K562 (cell line): ENCODE measurements at regions not wholly inside any gene's neighbourhood (a gene's known extent, or its start where the extent isn't known, plus 50 kb on each side); places are given as distances from the start of the nearest gene placed in this dataset.
A peak's percentile ranks its signal among the peaks of the same experiment; 100 is the strongest.

Experiments
- HCFC1 ChIP-seq: IDR thresholded peaks from 2 replicates; pipeline ENCODE4 v1.6.1; 2012; ENCODE audit warnings: low read depth, low read length, improper control_type of control experiment
- HDAC3 ChIP-seq: fragments of 450-650 bp; IDR thresholded peaks from 2 replicates; pipeline ENCODE4 v1.6.1; 2018; ENCODE audit warnings: borderline replicate concordance, mild to moderate bottlenecking, moderate library complexity; ENCODE audit not compliant: partially characterized antibody
- MAFG ChIP-seq: fragments of 450-650 bp; conservative IDR thresholded peaks from 2 replicates; pipeline ENCODE4 v1.6.1; 2016; ENCODE audit warnings: missing genetic modification characterization, missing compliant biosample characterization
- MAFK ChIP-seq: IDR thresholded peaks from 2 replicates; pipeline ENCODE4 v1.6.1; 2011; ENCODE audit warnings: low read length, improper control_type of control experiment
- NELFE ChIP-seq: IDR thresholded peaks from 2 replicates; pipeline ENCODE4 v1.6.1; 2011; ENCODE audit warnings: mild to moderate bottlenecking; ENCODE audit not compliant: insufficient read depth, insufficient read length
- NONO ChIP-seq, 2 experiments: fragments of 200-400 bp in 1 of 2; fragments of 450-650 bp in 1 of 2; formaldehyde crosslinking in 1 of 2; IDR thresholded peaks; 2 replicates each; pipeline ENCODE4 v1.6.1; 2017; ENCODE audit warnings: low read depth in 2 of 2, mild to moderate bottlenecking in 2 of 2, moderate library complexity in 2 of 2, low read length in 1 of 2
- NR4A1 ChIP-seq, 2 experiments: fragments of 250-450 bp in 1 of 2; fragments of 450-650 bp in 1 of 2; sonication (Bioruptor Pico) in 1 of 2; IDR thresholded peaks; 2 replicates each; pipeline versions ENCODE4 v1.4.0 to v1.6.1; 2016 to 2020; ENCODE audit warnings: mild to moderate bottlenecking in 2 of 2, missing compliant biosample characterization in 1 of 2, missing genetic modification characterization in 1 of 2, moderate library complexity in 1 of 2
- RBM39 ChIP-seq: fragments of 200-400 bp; formaldehyde crosslinking; optimal IDR thresholded peaks from 2 replicates; pipeline ENCODE3; 2018; ENCODE audit warnings: low read depth, low read length
- SMAD2 ChIP-seq: fragments of 150-350 bp; IDR thresholded peaks from 2 replicates; pipeline ENCODE4 v1.6.1; 2014; ENCODE audit warnings: low read depth, mild to moderate bottlenecking, low read length
- STAT5B ChIP-seq: fragments of 250-450 bp; sonication (Bioruptor Pico); IDR thresholded peaks from 2 replicates; pipeline ENCODE4 v1.8.0; 2021; ENCODE audit warnings: mild to moderate bottlenecking, inconsistent platforms
- TFAM ChIP-seq: fragments of 250-450 bp; sonication (Bioruptor Pico); conservative IDR thresholded peaks from 2 replicates; pipeline ENCODE4 v1.5.0; 2021; ENCODE audit warnings: mild to moderate bottlenecking, moderate library complexity
- TSC22D4 ChIP-seq: fragments of 450-650 bp; IDR thresholded peaks from 2 replicates; pipeline ENCODE4 v1.6.1; 2016; ENCODE audit warnings: missing genetic modification characterization, missing biosample characterization, control low read depth
- ZNF121 ChIP-seq: sonication (generic); formaldehyde crosslinking; conservative IDR thresholded peaks from 2 replicates; pipeline ENCODE4 v1.8.0; 2022; ENCODE audit warnings: missing genetic modification reagents
- ZNF134 ChIP-seq: fragments of 250-450 bp; sonication (Bioruptor Pico); conservative IDR thresholded peaks from 2 replicates; pipeline ENCODE4 v1.4.0; 2020
- ZNF316 ChIP-seq: fragments of 450-650 bp; IDR thresholded peaks from 2 replicates; pipeline ENCODE4 v1.6.1; 2016
- ZNF785 ChIP-seq: fragments of 250-450 bp; sonication (Bioruptor Pico); IDR thresholded peaks from 2 replicates; pipeline ENCODE4 v1.4.0; 2020; ENCODE audit warnings: mild to moderate bottlenecking
- TF ChIP-seq, protein P1 (sequence below): conservative IDR thresholded peaks from 2 replicates; pipeline ENCODE4 v1.6.1; 2011; ENCODE audit warnings: low read depth, mild to moderate bottlenecking, low read length; ENCODE audit not compliant: control insufficient read depth
- TF ChIP-seq, protein P2 (sequence below), 2 experiments: fragments of 450-650 bp in 1 of 2; sonication (generic) in 1 of 2; formaldehyde crosslinking in 1 of 2; IDR thresholded peaks in 1 of 2; conservative IDR thresholded peaks in 1 of 2; 2 replicates each; pipeline versions ENCODE4 v1.6.1 to v1.8.1; 2016 to 2023; ENCODE audit warnings: mild to moderate bottlenecking in 2 of 2, moderate library complexity in 2 of 2, inconsistent platforms in 1 of 2, missing genetic modification reagents in 1 of 2
- TF ChIP-seq, protein P3 (sequence below): fragments of 450-650 bp; formaldehyde crosslinking; IDR thresholded peaks from 2 replicates; pipeline ENCODE4 v1.4.0; 2020; ENCODE audit warnings: mild to moderate bottlenecking, mixed read lengths
- TF ChIP-seq, protein P4 (sequence below): sonication (generic); formaldehyde crosslinking; IDR thresholded peaks from 2 replicates; pipeline ENCODE4 v1.8.0; 2022; ENCODE audit warnings: missing genetic modification reagents, mild to moderate bottlenecking, borderline replicate concordance
- TF ChIP-seq, protein P5 (sequence below), 2 experiments: IDR thresholded peaks; 2 replicates each; pipeline ENCODE4 v1.6.1; 2011; ENCODE audit warnings: borderline replicate concordance in 1 of 2, control low read depth in 1 of 2, low read depth in 1 of 2, low read length in 1 of 2, mild to moderate bottlenecking in 1 of 2, mixed read lengths in 1 of 2, moderate library complexity in 1 of 2; ENCODE audit not compliant: insufficient read depth in 1 of 2, insufficient read length in 1 of 2, poor library complexity in 1 of 2, severe bottlenecking in 1 of 2; ENCODE audit errors: extremely low read depth in 1 of 2

DNA sequence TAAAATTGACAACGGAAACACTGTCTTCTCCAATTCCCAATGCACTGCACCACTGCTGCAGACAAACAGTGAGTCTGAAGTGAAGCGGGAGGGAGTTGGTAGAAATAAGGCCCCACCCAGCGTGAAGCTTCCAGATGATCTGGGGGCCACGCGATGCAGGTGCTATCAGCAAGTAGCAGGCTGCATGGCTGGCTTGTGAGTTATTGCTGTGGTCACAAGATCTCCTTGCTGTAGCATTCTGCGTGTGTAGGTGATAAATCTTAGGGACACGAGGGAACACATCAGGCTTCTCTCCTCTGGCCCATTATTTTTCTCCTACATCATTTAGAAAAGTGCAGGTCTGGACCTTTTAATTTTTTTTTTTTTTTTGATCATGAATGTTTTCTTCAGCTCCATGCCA, 407.6 kb downstream of the TMEM114 start (continued):
- TF ChIP-seq, protein P1, sequence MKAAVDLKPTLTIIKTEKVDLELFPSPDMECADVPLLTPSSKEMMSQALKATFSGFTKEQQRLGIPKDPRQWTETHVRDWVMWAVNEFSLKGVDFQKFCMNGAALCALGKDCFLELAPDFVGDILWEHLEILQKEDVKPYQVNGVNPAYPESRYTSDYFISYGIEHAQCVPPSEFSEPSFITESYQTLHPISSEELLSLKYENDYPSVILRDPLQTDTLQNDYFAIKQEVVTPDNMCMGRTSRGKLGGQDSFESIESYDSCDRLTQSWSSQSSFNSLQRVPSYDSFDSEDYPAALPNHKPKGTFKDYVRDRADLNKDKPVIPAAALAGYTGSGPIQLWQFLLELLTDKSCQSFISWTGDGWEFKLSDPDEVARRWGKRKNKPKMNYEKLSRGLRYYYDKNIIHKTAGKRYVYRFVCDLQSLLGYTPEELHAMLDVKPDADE: peak; percentile 83
- TF ChIP-seq SMAD2: no peak
- TF ChIP-seq, protein P2, sequence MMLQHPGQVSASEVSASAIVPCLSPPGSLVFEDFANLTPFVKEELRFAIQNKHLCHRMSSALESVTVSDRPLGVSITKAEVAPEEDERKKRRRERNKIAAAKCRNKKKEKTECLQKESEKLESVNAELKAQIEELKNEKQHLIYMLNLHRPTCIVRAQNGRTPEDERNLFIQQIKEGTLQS (IDR thresholded peaks at IDR 0.05): peak; percentile 49
- TF ChIP-seq, protein P2 (CRISPR knock-in tag; conservative IDR thresholded peaks at IDR 0.05): no peak
- TF ChIP-seq NELFE: no peak
- TF ChIP-seq RBM39: no peak
- peak; percentile 33; the same call in 1 of the 2 replicates for TF ChIP-seq MAFK
- TF ChIP-seq ZNF785 (CRISPR knock-in tag): no peak
- TF ChIP-seq NR4A1 (CRISPR knock-in tag; IDR thresholded peaks at IDR 0.05): no peak
- TF ChIP-seq NR4A1 (tag; IDR thresholded peaks at IDR 0.05): peak; percentile 85; the same call in 1 of the 2 replicates
- TF ChIP-seq STAT5B (CRISPR knock-in tag): no peak
- peak in 1 of 2 experiments; percentile 83; a peak in 2 of 4 replicates for TF ChIP-seq NONO (IDR thresholded peaks at IDR 0.05; ENCODE audit: low read depth in 2 of 2, low read length in 1 of 2)
- TF ChIP-seq ZNF134 (CRISPR knock-in tag): no peak
- TF ChIP-seq TFAM: no peak
- no peak for TF ChIP-seq TSC22D4 (tag)
- 0 out of 2 replicates have a peak, but pooled peaks have one; percentile 23 for TF ChIP-seq ZNF316
- no peak for TF ChIP-seq HCFC1
- TF ChIP-seq, protein P3, sequence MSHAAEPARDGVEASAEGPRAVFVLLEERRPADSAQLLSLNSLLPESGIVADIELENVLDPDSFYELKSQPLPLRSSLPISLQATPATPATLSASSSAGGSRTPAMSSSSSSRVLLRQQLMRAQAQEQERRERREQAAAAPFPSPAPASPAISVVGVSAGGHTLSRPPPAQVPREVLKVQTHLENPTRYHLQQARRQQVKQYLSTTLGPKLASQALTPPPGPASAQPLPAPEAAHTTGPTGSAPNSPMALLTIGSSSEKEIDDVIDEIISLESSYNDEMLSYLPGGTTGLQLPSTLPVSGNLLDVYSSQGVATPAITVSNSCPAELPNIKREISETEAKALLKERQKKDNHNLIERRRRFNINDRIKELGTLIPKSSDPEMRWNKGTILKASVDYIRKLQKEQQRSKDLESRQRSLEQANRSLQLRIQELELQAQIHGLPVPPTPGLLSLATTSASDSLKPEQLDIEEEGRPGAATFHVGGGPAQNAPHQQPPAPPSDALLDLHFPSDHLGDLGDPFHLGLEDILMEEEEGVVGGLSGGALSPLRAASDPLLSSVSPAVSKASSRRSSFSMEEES (CRISPR knock-in tag): peak; percentile 68
- TF ChIP-seq ZNF121 (CRISPR knock-in tag): no peak
- TF ChIP-seq, protein P4, sequence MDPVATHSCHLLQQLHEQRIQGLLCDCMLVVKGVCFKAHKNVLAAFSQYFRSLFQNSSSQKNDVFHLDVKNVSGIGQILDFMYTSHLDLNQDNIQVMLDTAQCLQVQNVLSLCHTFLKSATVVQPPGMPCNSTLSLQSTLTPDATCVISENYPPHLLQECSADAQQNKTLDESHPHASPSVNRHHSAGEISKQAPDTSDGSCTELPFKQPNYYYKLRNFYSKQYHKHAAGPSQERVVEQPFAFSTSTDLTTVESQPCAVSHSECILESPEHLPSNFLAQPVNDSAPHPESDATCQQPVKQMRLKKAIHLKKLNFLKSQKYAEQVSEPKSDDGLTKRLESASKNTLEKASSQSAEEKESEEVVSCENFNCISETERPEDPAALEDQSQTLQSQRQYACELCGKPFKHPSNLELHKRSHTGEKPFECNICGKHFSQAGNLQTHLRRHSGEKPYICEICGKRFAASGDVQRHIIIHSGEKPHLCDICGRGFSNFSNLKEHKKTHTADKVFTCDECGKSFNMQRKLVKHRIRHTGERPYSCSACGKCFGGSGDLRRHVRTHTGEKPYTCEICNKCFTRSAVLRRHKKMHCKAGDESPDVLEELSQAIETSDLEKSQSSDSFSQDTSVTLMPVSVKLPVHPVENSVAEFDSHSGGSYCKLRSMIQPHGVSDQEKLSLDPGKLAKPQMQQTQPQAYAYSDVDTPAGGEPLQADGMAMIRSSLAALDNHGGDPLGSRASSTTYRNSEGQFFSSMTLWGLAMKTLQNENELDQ (CRISPR knock-in tag): no peak
- TF ChIP-seq MAFG (tag): 0 out of 2 replicates have a peak, but pooled peaks have one; percentile 32
- TF ChIP-seq HDAC3: peak; percentile 91
- TF ChIP-seq, protein P5, sequence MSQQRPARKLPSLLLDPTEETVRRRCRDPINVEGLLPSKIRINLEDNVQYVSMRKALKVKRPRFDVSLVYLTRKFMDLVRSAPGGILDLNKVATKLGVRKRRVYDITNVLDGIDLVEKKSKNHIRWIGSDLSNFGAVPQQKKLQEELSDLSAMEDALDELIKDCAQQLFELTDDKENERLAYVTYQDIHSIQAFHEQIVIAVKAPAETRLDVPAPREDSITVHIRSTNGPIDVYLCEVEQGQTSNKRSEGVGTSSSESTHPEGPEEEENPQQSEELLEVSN (IDR thresholded peaks at IDR 0.05; ENCODE audit: borderline replicate concordance in 1 of 2, extremely low read depth in 1 of 2, insufficient read depth in 1 of 2, insufficient read length in 1 of 2, low read depth in 1 of 2, low read length in 1 of 2, poor library complexity in 1 of 2, severe bottlenecking in 1 of 2): peak; percentile 68 to 69
